NT2/D1 (cell line): ENCODE measurements at regions not wholly inside any gene's neighbourhood (a gene's known extent, or its start where the extent isn't known, plus 50 kb on each side); places are given as distances from the start of the nearest gene placed in this dataset.

Experiments used
- YY1 ChIP-seq: IDR thresholded peaks from 2 replicates; pipeline ENCODE4 v1.6.1; 2011; ENCODE audit not compliant: insufficient read length, insufficient read depth
- ZNF274 ChIP-seq: IDR thresholded peaks from 2 replicates; pipeline ENCODE4 v1.6.1; 2011; ENCODE audit warnings: mild to moderate bottlenecking, low read depth, low read length

DNA sequence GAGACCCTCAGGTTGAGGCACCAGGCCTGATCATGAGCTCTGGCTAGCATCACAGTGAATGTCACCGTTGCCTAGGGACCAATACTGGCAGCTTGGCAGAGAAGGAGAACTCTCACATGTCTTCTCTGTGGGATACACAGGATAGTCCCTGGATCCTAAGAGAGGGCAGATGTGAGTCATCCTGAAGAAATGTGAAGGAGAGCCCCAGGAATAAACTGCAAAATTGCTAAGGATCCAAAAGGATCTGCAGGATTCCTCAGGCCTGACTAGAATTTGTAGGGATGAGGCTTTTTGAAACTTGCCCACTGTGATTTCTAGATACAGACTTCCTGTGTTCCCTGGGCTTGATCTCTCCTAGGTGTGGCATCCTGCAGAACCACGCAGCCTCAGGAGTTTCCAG, 785.9 kb upstream of the TSPY4 start:
- TF ChIP-seq YY1: no peak
- no peak for TF ChIP-seq ZNF274
